PFSK-1 (cell line): ENCODE measurements at regions not wholly inside any gene's neighbourhood (a gene's known extent, or its start where the extent isn't known, plus 50 kb on each side); places are given as distances from the start of the nearest gene placed in this dataset.

Source experiments
- FOXP2 ChIP-seq: optimal IDR thresholded peaks from 2 replicates; pipeline ENCODE3; 2011; ENCODE audit warnings: borderline replicate concordance, control low read depth, inconsistent platforms; ENCODE audit not compliant: insufficient read depth; ENCODE audit errors: extremely low read length, extremely low read depth
- POLR2AphosphoS5 ChIP-seq: IDR thresholded peaks from 2 replicates; pipeline ENCODE4 v1.6.1; 2012; ENCODE audit warnings: low read depth, mild to moderate bottlenecking, control low read depth, low read length, moderate library complexity
- REST ChIP-seq, 2 experiments: IDR thresholded peaks; 2 replicates each; pipeline versions ENCODE4 v1.6.1 to v1.8.0; 2011 to 2012; ENCODE audit warnings: low read depth in 2 of 2, low read length in 2 of 2, control low read depth in 1 of 2, inconsistent platforms in 1 of 2, mild to moderate bottlenecking in 1 of 2, moderate library complexity in 1 of 2; ENCODE audit not compliant: insufficient read depth in 1 of 2
- SIN3A ChIP-seq: IDR thresholded peaks from 2 replicates; pipeline ENCODE4 v1.6.1; 2012; ENCODE audit warnings: mild to moderate bottlenecking, low read length, moderate library complexity, borderline replicate concordance; ENCODE audit not compliant: insufficient read depth
- TAF1 ChIP-seq: IDR thresholded peaks from 2 replicates; pipeline ENCODE4 v1.6.1; 2012; ENCODE audit warnings: low read length, control low read depth, borderline replicate concordance; ENCODE audit not compliant: insufficient read depth

DNA sequence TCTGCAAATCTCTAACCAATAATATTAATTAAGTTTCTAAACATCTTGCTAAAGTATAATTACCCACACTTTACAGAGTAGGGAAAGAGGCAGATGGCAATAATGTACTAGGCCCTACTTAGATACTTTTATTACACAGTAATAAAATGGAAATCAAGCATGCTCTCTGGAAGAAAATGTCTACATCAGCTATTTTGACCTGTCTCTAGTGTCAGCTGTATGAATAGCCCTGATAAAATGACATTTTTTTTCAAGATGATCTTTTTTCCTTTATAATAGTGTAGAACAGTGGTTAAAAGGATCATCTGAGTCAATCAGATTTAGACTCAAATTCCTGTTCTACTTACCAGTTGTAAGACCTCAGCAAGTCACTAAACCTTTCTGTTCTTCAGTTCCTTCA is 397.3 kb downstream of the GRB14 start:
- TF ChIP-seq SIN3A: no peak
- no peak for TF ChIP-seq TAF1
- no peak for TF ChIP-seq POLR2AphosphoS5
- TF ChIP-seq FOXP2: no peak
- no peak for TF ChIP-seq REST (IDR thresholded peaks at IDR 0.05; ENCODE audit: insufficient read depth in 1 of 2, low read depth in 2 of 2, low read length in 2 of 2)

GRCh38 chr2:164221473-164221872 is 399.8 kb downstream of the GRB14 start:
- TF ChIP-seq POLR2AphosphoS5 (no peak), SIN3A (no peak), TAF1 (no peak), REST (IDR thresholded peaks at IDR 0.05; ENCODE audit: insufficient read depth in 1 of 2, low read depth in 2 of 2, low read length in 2 of 2) (no peak), FOXP2 (no peak)

GRCh38 chr2:164220265-164220664 is 401.0 kb downstream of the GRB14 start:
- no peak for TF ChIP-seq TAF1
- no peak for TF ChIP-seq SIN3A
- TF ChIP-seq FOXP2: no peak
- no peak for TF ChIP-seq POLR2AphosphoS5
- no peak for TF ChIP-seq REST (IDR thresholded peaks at IDR 0.05; ENCODE audit: insufficient read depth in 1 of 2, low read depth in 2 of 2, low read length in 2 of 2)

- TF ChIP-seq POLR2AphosphoS5: no peak
- TF ChIP-seq TAF1: no peak
- no peak for TF ChIP-seq SIN3A
- no peak for TF ChIP-seq FOXP2
These were observed 407.4 kb downstream of the GRB14 start for GRCh38 chr2:164213916-164214315.

DNA sequence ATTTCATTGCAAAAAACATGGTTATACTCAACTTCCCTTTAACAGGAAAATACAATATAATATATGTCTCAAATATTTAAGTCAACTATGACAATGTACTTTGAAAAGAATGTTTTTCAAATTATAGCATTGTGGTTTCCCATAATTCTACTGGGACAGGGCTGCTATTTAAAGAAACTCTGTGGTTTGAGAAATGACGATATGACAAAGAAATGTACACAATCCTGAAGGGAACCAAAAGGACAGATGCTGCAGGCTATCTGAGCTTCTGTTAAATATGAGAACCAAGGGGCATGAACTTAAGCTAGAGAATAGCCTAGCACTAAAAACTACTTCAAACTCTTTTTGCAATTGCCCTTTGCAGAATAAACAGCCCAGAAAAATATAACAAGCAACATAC is 415.9 kb downstream of the GRB14 start:
- TF ChIP-seq FOXP2 (no peak), POLR2AphosphoS5 (no peak), SIN3A (no peak), REST (IDR thresholded peaks at IDR 0.05; ENCODE audit: insufficient read depth in 1 of 2, low read depth in 2 of 2, low read length in 2 of 2) (no peak), TAF1 (no peak)
